ENCODE measurements at regions not wholly inside any gene's neighbourhood (a gene's known extent, or its start where the extent isn't known, plus 50 kb on each side); places are given as distances from the start of the nearest gene placed in this dataset.

DNA sequence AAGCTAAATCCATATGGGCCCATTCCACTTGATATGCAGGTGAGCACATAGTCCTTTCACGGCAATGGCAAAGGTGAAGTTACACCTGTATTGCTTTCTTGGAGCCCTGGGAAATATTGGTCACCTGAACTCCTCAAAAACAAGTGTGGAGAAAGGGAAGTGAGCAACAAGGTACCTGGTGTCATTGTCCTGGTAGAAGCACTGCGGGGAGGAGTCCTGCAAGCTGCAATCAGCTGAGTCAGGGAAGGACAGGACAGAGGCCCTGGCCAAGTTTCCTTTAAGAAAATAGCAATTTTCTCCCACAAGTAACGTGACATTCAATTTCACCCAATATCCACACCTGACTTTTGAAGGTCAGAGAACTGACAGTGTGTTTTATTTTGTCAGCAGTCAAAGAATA is 389.1 kb downstream of the IRS2 start:
- DNase-seq (ENCODE audit: low spot score) = no peak

DNA sequence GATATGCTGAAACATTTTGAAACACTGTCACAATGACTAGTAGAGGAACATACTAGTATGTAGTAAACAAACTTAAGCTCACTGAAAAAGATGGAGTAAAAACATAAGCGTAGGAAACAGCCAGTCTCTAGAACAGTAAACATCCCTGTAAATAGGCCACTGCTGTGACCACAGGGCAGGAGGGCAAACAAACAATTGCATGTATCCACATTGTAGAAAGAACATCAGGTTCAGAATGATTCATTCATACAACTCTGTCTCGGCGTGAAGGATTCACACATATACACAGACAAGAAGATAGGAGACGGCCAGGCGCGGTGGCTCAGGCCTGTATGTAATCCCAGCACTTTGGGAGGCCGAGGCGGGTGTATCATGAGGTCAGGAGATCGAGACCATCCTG is 390.1 kb downstream of the IRS2 start:
- no peak for DNase-seq (ENCODE audit: low spot score)

DNA sequence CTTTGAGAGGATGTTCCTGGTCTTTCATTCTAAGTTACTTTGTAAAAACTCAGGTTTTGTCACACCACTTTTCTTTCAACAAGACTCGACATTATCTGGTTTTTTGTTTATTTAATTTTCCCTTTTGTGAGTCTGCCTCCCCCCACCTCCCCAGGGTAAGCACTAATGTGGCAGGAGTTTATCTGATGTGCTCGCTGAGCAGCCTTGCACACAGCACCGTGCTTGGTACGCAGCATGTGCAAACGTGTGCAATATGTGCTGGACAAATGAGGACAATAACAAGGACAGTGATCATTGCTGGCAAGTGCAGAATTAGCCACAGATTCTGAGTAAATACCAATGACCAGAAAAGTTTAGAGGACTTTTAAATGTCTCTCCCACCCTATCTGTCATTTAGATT is 391.4 kb downstream of the IRS2 start:
- DNase-seq (ENCODE audit: low spot score) = no peak

DNA sequence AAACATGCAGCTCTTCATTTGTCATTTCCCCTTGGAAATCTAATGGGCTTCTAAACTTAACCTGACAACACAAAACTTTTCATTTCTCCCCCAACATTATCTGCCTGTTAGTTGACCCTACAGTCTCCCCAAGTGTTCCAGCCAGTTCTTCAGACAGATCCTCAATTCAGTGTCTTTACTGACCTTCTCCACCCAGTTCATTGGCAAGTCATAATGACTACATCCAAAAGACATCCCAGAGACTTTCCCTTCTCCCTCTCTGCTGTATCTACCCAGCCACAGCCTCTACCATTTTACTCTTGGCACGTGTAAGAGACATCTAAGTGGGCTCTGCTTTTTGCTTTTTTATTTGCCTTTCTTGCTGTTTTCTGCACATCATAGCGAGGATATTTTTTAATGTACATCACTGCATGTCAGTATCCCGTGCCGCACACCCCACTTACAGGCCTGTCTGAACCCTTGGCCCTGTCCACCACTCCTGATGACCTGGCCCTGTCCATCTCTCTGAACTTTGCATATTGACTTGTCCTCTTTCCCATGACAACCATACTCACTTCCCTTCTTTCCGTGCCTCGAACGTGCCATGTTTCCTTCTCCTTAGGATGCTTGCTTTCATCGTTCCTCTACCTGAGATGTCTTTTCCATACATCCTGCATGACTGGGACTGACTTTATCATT is 391.9 kb downstream of the IRS2 start:
- DNase-seq (ENCODE audit: low spot score) = no peak

DNA sequence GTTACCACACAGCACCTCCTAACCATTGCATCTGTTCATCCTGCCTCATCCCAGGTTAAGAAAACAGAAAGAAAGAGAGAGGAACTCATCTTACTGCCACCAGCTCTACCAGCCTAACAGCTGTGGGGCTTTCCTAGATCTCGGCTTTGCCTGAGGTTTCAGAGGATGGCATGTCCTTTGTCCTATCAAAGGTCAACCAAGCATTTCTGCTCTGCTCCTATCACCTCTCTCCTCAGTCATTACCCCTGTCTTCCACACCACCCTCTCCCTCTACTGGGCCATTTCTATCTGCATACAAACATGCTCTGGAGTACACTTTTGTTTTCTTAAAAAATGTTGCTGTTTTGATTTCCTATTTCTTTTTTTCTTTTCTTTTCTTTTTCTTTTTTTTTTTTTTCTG is 393.3 kb downstream of the IRS2 start:
- no peak for DNase-seq (ENCODE audit: low spot score)

DNA sequence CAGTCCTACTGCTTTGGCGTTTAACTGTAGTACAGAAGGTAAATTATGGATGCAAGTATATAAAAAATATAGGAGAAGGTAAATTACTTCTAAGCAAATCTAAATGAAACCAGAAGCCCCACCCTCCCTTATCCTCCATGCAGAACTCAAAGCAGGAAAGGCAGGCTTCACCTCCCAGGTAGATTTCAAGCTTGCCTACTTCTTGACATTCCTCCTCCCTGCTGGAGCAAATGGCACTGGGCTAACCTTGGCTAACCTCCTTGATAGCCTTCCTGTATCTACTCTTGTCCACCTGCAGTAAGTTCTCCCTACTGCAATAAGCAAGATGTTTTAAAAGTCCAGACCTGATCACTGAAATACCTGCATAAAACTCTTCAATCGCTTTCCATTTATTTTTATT is 396.0 kb downstream of the IRS2 start:
- no peak for DNase-seq (ENCODE audit: low spot score)

DNA sequence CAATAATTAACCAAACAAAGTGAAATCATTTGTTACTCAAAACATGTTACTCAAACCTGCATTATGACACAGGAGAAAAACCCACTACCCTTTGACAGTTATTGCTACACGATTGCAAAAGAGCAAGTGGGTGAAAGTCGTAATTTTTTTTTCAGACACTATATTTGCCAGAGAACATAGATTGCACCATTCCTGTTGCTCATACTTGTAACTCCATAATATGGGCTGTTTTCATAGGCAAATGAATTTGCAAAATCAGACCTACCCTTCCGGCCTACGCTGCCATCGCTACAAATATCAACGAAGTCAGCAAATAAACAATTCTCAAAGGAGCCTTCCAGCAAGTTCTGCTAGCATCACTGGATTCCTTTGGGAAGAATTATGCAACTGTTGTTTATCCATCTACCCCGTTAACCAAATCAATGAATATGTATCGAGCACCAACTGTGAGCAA is 396.5 kb downstream of the IRS2 start:
- DNase-seq (ENCODE audit: low spot score) = no peak

DNA sequence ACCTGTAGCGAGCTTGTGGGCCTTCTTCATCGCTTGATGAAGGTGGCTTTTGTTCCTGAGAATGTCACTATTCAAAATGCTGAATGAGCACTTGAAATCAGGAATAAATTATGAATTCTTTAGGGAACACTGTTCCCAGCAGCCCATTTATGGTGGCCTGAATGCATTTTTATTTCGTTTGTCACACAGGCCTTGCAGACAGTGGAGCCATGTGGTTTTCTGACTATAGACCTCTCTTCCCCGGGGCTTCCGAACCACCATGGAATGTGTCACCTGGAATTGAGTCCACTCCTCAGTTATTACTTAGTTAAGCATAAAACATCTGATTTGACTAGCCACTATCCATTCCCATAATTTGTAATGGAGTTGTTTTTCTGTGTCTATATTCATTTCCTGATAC is 396.9 kb downstream of the IRS2 start:
- no peak for DNase-seq (ENCODE audit: low spot score)

DNA sequence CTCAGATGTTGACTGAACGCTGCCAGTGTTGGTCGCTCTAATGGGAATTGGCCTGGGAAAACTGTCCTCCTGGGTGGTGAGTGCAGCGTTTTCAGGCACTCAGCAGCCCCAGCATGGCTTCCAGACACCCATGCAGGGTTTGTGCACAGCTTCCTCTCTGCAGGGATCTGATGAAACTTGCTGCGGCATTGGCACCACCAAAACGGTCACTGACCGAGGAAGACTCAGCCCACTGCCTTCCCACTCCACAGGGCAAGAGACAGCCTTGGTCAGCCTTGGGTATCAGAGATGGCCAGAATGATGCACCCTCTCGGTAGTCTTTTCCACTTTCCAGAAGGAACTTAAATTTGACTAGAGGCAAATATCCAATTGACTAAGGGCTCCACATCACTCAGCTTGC is 398.9 kb downstream of the IRS2 start:
- DNase-seq (ENCODE audit: low spot score) = no peak

DNA sequence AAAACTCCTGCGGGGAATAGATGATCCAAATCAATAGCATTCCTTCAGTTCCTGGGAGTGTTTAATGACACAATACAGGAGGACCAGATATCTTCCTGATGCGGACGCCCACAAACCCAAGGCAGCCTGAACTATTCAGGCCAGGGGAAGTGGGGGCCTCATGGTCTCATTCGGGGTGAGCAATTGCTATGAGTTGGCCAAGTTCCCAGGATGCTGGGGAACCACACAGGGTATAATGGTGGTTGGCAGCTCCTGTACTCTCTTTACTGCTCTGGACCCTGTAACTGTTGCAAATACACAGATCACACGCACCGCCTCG is 401.2 kb downstream of the IRS2 start:
- no peak for DNase-seq (ENCODE audit: low spot score)

DNA sequence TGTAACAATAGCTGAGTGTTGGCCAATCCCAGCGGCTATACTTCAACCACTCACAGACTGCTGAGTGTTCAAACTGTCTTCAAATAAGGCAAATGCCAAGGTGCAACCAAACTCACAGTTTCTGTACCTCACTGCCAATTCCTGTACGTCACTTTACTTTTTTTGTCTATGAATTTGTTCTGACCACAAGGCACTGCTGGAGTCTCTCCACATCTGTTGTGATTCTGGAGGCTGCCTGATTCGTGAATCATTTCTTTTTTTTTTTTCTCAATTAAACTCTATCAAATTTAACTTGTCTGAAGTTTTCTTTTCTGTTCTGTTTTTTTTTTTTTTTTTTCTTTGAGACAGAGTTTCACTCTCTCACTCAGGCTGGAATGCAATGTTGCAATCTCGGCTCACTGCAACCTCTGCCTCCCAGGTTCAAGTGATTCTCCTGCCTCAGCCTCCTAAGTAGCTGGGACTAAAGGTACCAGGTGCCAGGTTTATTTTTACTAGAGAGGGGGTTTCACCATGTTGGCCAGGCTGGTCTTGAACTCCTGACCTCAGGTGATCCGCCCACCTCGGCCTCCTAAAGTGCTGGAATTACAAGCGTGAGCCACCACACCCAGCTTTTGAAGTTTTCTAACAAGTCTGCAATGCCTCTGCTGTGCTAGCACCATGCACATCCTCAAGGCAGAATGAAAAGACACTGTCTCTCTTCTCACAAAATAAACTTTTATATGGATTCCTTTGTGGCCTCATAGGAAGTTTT is 401.7 kb downstream of the IRS2 start:
- no peak for DNase-seq (ENCODE audit: low spot score)

DNA sequence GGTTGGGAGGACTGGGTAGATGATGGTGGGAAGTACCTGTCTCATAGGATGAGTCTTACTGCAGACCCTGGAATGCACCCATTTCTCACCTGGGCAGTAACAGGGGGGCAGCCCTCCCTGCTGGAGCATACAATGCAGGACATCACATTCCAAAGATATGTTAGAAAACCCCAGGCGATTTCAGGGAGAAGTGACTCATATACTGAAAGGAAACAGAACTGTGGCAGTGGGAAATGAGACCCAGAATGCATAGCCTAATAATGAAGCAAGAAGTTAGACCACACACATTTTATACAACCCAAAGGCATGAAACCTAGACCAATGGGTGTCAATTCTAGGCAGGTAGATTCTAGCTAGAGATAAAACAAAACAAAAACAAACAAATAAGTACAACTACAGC is 402.7 kb downstream of the IRS2 start:
- DNase-seq (ENCODE audit: low spot score) = no peak

DNA sequence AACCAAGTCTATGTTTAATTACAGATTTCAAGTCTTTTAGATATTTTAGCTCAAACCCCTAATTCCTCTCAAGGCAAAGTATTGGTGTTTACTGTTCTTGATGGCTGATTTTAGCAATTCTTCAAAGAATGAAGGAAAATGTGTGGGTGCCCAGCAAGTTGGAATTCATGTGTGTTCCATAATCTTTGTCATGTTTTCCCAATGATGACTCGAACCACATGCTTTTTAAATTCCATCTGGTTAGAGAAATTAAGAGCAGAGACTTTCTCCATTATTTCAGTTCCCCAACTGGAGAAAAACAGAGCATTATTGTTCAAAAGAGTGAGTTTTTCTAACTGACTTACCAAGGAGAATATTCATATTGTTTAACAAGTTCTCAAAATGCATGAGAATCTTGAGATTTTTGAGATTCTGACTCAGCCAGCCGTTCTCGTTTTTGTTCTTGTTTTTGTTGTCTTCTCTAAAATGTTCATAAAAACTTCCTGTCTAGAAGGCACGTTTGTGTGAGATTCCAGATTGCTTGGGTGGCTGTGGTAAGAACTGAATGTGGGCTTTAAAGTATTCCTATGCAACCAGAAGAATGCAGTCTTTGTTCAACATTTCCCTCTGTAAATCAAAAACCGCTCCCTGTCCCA is 404.7 kb downstream of the IRS2 start:
- no peak for DNase-seq (ENCODE audit: low spot score)

DNA sequence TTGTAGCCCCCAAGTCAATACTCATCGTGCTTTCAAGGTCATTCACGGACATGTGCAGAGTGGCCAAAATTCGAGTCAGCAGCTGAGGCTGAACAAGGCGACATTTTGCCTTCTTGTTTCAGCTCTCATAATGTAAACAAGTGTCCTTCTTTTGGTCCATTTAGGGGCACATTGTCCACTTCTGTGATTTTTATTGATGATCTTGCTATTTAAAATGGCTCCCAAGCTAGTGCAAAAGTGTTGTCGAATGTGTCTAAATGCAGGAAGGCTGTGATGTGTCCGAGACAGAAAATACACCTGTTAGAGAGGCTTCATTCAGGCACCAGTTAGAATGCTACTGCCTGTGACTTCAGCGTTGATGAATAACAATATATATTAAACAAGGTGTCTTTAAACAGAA is 405.9 kb downstream of the IRS2 start:
- DNase-seq (ENCODE audit: low spot score) = no peak

DNA sequence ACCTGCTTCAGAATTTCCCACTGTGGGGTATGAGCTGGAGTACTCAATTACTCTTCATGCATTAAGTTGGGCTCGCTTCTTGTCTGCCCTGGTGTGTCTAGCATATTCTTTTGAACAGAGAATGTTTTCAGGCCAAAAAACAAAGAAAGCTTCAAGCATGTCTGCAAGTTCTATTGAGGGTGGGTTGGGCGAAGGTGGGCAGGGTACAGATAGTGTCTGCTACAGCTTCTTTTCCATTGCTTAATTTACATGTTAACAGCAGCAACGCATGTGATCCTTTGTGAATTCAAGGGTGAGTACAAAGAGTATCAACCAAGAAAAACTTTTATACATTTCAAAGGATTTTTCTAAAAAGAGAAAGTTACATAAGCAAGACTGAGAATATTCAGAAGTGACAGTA is 406.5 kb downstream of the IRS2 start:
- DNase-seq (ENCODE audit: low spot score) = no peak

DNA sequence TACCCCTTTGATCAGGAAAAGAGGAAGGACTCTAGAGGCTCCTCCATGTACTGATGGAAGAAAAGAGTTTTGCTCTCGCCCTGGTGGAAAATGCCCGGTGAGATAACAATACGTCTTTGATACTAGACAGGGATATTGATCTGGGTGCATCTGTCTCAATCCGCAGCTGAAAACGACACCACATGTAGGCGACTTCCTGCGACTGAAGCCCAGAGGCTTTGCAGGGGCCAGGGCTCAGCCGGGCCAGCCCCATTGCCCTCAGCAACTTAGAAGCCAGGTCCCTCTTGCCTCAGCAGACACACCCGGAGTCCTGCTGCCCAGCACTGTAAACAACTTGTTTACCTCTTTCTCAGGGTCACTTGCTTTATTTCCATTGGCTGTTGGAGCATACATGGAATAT is 409.4 kb downstream of the IRS2 start:
- no peak for DNase-seq (ENCODE audit: low spot score)

DNA sequence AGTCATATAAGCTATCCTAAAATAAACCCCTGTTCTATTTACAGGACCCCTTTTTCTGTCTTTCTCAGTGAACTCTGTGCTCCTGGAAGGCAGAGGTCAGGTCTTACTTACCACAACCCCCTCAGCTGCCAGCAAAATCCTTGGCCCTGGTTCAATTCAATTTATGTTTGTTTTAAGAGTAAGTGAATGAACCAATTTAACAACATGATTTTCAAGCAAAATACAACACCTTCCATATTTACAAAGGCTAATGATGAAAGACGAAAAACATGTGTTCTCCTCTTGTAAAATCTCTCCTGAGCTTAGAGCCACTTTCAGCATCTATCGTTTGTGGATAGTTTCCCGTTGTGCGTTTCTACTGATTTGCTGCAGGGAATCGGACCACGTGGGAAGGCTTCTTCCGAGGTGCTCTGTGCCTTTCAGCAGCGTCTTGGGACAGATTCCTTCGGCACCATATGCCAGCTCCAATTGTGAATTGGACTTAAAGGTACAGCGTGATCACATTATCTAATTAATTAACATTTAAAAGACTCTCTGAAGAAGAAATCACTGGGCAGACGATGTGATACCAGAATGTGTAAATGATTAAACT is 411.7 kb downstream of the IRS2 start:
- no peak for DNase-seq (ENCODE audit: low spot score)

DNA sequence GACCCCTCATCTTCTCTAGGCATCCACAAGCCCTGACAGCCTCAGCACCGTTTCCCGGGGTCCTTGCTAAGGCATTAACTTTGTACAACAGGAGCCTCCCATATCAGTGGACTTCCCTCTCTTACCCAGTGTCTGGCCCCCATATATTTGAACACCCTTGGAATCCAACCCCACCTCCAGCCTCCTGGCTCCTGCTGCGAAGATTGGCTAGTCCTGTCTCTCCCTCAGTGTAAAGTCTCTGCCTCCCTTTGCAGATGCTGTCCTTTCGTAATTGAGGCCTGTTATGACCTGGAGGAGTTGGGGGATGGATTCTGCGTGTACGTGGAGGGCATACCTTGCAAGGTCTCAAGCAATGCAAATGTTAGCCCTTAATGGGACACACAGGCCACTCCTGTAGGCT is 413.7 kb downstream of the IRS2 start:
- no peak for DNase-seq (ENCODE audit: low spot score)

DNA sequence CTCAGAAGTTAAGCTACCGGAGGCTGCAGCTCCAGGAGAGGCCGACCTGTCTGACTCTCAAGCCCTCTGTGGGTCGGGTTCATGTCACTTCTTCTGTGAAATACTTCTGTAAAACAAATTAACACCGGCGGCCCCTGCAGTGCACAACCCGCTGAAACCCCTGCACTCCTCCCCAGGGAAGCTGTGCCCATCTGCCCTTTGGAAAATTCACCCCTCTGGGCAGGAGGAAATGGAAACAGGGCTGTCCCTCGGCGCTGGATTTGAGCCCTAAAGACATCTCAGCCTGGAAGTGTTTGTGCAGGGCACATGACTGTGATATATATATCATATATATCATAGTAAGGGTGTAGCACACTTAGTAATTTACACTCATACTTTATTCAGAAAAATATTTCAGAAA is 415.3 kb downstream of the IRS2 start:
- no peak for DNase-seq (ENCODE audit: low spot score)

DNA sequence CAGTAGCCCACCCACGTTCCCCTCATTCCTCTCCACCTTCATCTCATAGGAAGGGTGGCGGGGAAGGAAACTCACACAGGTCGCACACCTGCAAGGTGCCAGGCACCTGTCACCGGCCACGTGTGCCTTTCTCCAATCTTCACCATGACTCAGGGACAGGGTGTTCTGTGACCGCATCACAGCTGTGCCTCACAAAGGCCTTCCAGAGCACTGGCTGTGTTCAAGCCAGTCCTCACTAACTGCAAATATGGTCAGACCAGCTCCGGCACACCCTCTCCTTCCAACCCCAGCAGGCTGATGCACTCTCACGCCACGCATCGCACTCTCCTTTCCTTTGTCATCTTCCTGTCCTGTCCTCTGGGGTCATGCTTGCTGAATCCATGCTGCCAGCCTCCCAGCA is 415.9 kb downstream of the IRS2 start:
- no peak for DNase-seq (ENCODE audit: low spot score)

DNA sequence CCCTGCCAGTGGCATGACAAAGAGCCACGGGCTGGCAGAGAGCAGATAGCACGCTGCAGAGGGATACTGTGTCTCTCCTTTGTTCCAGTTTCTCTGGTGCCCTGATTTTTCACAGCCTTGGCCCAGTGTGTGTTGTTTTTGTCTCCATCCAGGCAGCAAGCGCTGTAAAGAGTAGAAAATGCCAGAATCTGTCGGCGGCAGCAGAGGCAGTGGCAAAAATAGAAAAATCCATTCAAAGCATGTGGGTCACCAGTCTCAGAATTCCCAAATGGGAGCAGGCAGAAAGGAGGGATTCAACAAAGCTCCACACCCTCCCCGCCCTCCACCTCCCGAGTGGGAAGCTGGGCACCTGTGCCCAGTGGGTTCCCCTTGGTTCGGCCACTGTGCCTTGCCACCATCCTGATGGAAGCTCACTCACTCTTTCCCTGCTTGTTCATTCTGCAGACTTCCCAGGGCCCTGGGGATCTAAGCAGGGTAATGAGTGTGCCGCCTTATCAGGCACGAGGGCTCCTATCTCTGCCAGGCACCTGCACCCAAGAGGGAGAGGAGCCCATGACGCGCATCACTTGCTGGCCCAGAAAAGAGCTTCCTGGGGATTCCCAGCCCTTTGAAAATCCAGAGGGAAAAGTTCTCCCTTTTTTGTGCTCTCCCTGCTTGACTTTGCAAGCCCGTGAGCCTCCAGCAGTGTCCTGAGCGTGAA is 416.9 kb downstream of the IRS2 start:
- peak; percentile 41 for DNase-seq (ENCODE audit: low spot score)

DNA sequence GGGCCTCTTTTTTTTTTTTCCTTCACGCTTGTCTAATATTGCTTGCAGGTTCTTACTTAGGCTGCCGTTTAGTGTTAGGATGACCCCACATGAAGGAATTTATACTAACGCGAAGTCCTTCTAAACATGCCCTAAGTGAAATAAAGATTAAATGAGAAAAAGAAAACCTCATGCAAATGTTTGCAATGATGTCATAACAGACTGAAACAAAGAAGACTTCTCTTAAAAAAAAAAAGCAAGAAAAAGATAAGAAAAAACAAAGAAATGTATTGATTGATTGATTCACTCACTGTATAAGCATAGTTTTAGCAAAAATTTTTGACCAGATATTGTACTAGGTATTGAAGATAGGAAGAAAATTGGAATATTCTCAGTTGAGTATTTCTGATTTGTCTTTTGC is 418.2 kb downstream of the IRS2 start:
- DNase-seq (ENCODE audit: low spot score) = no peak

DNA sequence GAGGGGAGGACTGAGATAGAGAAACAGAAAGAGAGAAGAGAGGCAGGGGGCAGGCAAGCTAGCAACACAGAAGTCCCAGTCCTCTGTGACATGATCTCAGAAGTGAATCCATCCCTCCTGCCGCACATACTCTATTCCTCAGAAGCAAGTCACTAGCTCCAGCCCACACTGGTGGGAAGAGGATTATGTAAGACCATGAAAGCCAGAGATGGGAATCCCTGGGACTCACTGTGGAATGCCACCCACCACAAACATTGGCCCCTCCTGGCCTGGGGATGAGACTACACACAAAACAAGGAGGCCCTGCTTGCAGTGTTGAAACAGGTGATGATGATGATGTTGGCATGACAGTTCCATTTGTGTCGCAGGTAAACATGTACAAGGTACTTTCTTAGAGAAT is 419.9 kb downstream of the IRS2 start:
- DNase-seq (ENCODE audit: low spot score) = no peak
